ENCODE measurements at regions not wholly inside any gene's neighbourhood (a gene's known extent, or its start where the extent isn't known, plus 50 kb on each side); places are given as distances from the start of the nearest gene placed in this dataset.

- peaks cover 14% of the 10 kb centered on the region for H3K27me3 ChIP-seq (ENCODE audit: insufficient read depth, low read length)
- no peak overlapping the region for H3K27ac ChIP-seq (ENCODE audit: low read length)
Measured at GRCh38 chr9:99602854-99603253, 218.8 kb upstream of the NR4A3 start.

GRCh38 chr9:99605016-99605743, 216.5 kb upstream of the NR4A3 start:
- H3K4me1 ChIP-seq (ENCODE audit: insufficient read depth, low read length) = peaks cover 22% of the 10 kb centered on the region
- H3K27ac ChIP-seq (ENCODE audit: low read length) = no peak overlapping the region
- H3K27me3 ChIP-seq (ENCODE audit: insufficient read depth, low read length) = peaks cover 24% of the 10 kb centered on the region

More at GRCh38 chr9:99602854-99603253, 218.8 kb upstream of the NR4A3 start:
- H3K4me3 ChIP-seq (ENCODE audit: low read length) = no peak overlapping the region
- H3K4me1 ChIP-seq (ENCODE audit: insufficient read depth, low read length) = peaks cover 18% of the 10 kb centered on the region
- no peak overlapping the region for H3K9ac ChIP-seq (ENCODE audit: low read depth, low read length)
- H3K9me3 ChIP-seq (ENCODE audit: insufficient read depth, low read depth, low read length) = no peaks in the 10 kb centered on the region
- no peaks in the 10 kb centered on the region for H3K36me3 ChIP-seq (ENCODE audit: insufficient read depth, low read depth, low read length)

DNA sequence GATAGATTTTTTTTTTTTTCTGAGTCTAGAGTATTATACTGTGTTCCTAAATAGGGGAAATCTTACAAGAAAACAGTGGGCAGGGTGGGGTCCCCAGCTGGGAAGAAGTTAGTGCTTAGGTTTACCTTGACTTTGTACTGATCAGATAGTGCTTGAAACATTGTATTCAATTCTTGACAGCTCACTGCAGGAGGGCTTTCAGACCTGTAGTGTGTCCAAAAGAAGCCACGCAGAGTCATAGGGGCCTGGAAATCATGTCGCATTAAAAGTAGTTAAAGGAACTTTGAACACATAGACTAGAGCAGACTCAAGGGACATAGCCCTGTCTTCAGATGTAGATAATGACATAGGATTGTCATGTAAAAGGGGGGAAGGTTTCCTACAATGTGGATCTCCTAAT, 215.4 kb upstream of the NR4A3 start:
- H3K9me3 ChIP-seq (ENCODE audit: insufficient read depth, low read depth, low read length) = no peaks in the 10 kb centered on the region
- H3K36me3 ChIP-seq (ENCODE audit: insufficient read depth, low read depth, low read length) = no peaks in the 10 kb centered on the region
- no peak overlapping the region for H3K27ac ChIP-seq (ENCODE audit: low read length)
- peaks cover 22% of the 10 kb centered on the region for H3K4me1 ChIP-seq (ENCODE audit: insufficient read depth, low read length)
- H3K9ac ChIP-seq (ENCODE audit: low read depth, low read length) = no peak overlapping the region
- no peak overlapping the region for H3K4me3 ChIP-seq (ENCODE audit: low read length)
- peaks cover 24% of the 10 kb centered on the region for H3K27me3 ChIP-seq (ENCODE audit: insufficient read depth, low read length)

More at GRCh38 chr9:99605016-99605743, 216.5 kb upstream of the NR4A3 start:
- H3K4me3 ChIP-seq (ENCODE audit: low read length) = no peak overlapping the region
- no peaks in the 10 kb centered on the region for H3K9me3 ChIP-seq (ENCODE audit: insufficient read depth, low read depth, low read length)
- H3K36me3 ChIP-seq (ENCODE audit: insufficient read depth, low read depth, low read length) = no peaks in the 10 kb centered on the region
- no peak overlapping the region for H3K9ac ChIP-seq (ENCODE audit: low read depth, low read length)

- peaks cover 24% of the 10 kb centered on the region for H3K27me3 ChIP-seq (ENCODE audit: insufficient read depth, low read length)
- no peak overlapping the region for H3K27ac ChIP-seq (ENCODE audit: low read length)
- H3K36me3 ChIP-seq (ENCODE audit: insufficient read depth, low read depth, low read length) = no peaks in the 10 kb centered on the region
- no peak overlapping the region for H3K9ac ChIP-seq (ENCODE audit: low read depth, low read length)
- peaks cover 22% of the 10 kb centered on the region for H3K4me1 ChIP-seq (ENCODE audit: insufficient read depth, low read length)
- H3K4me3 ChIP-seq (ENCODE audit: low read length) = no peak overlapping the region
- H3K9me3 ChIP-seq (ENCODE audit: insufficient read depth, low read depth, low read length) = no peaks in the 10 kb centered on the region
Measured at GRCh38 chr9:99606957-99607356, 214.7 kb upstream of the NR4A3 start.

DNA sequence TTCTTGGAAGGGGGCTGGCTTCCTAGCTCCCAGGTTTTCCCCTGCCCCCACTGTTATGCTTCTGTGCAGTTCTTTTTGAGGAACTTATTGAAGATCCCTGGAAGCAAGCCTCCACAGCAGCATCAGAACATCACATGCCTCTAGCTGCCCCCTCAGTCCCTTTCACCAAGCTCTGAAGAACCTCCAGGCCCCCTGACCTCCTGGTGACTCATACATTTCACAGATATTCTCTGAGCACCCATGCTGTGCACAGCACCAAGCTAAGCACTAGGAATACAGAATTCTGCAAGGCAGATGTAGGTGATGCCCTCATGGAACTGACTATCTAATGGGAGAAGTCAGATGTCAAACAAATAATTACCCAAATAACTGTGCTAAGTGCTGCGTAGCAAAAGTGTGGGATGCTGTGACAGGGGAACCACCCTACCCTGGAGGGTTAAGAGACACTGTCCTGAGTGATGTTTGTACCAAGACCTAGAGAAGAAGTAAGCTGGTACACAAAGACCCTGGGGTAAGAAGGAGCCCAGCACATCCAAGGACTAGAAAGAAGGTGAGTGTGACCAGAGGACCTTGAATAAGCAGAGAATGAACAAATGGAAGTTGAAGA, 213.7 kb upstream of the NR4A3 start:
- Histone ChIP-seq H3K9ac (ENCODE audit: low read depth, low read length) (no peak overlapping the region), H3K27me3 (ENCODE audit: insufficient read depth, low read length) (peaks cover 24% of the 10 kb centered on the region), H3K9me3 (ENCODE audit: insufficient read depth, low read depth, low read length) (no peaks in the 10 kb centered on the region), H3K36me3 (ENCODE audit: insufficient read depth, low read depth, low read length) (no peaks in the 10 kb centered on the region), H3K4me1 (ENCODE audit: insufficient read depth, low read length) (peaks cover 22% of the 10 kb centered on the region), H3K27ac (ENCODE audit: low read length) (no peak overlapping the region), H3K4me3 (ENCODE audit: low read length) (no peak overlapping the region)

GRCh38 chr9:99614341-99614740, 207.3 kb upstream of the NR4A3 start:
- no peaks in the 10 kb centered on the region for H3K9me3 ChIP-seq (ENCODE audit: insufficient read depth, low read depth, low read length)

GRCh38 chr9:99621040-99621439, 200.6 kb upstream of the NR4A3 start:
- no peaks in the 10 kb centered on the region for H3K4me1 ChIP-seq (ENCODE audit: insufficient read depth, low read length)
- H3K27ac ChIP-seq (ENCODE audit: low read length) = no peak overlapping the region
- no peaks in the 10 kb centered on the region for H3K9me3 ChIP-seq (ENCODE audit: insufficient read depth, low read depth, low read length)
- H3K9ac ChIP-seq (ENCODE audit: low read depth, low read length) = no peak overlapping the region
- no peaks in the 10 kb centered on the region for H3K36me3 ChIP-seq (ENCODE audit: insufficient read depth, low read depth, low read length)
- no peaks in the 10 kb centered on the region for H3K27me3 ChIP-seq (ENCODE audit: insufficient read depth, low read length)
- H3K4me3 ChIP-seq (ENCODE audit: low read length) = no peak overlapping the region

More at GRCh38 chr9:99614341-99614740, 207.3 kb upstream of the NR4A3 start:
- Histone ChIP-seq H3K4me3 (ENCODE audit: low read length) (no peak overlapping the region), H3K27ac (ENCODE audit: low read length) (no peak overlapping the region), H3K36me3 (ENCODE audit: insufficient read depth, low read depth, low read length) (no peaks in the 10 kb centered on the region), H3K27me3 (ENCODE audit: insufficient read depth, low read length) (no peaks in the 10 kb centered on the region; the same call in 1 of the 2 replicates), H3K9ac (ENCODE audit: low read depth, low read length) (no peak overlapping the region), H3K4me1 (ENCODE audit: insufficient read depth, low read length) (no peaks in the 10 kb centered on the region)

- Histone ChIP-seq H3K9ac (ENCODE audit: low read depth, low read length) (no peak overlapping the region), H3K4me3 (ENCODE audit: low read length) (no peak overlapping the region), H3K9me3 (ENCODE audit: insufficient read depth, low read depth, low read length) (no peaks in the 10 kb centered on the region), H3K27me3 (ENCODE audit: insufficient read depth, low read length) (no peaks in the 10 kb centered on the region), H3K27ac (ENCODE audit: low read length) (no peak overlapping the region), H3K4me1 (ENCODE audit: insufficient read depth, low read length) (no peaks in the 10 kb centered on the region), H3K36me3 (ENCODE audit: insufficient read depth, low read depth, low read length) (no peaks in the 10 kb centered on the region)
Measured at GRCh38 chr9:99622679-99623078, 199.0 kb upstream of the NR4A3 start.

GRCh38 chr9:99623780-99624364, 197.8 kb upstream of the NR4A3 start:
- Histone ChIP-seq H3K4me3 (ENCODE audit: low read length) (no peak overlapping the region), H3K9me3 (ENCODE audit: insufficient read depth, low read depth, low read length) (no peaks in the 10 kb centered on the region), H3K9ac (ENCODE audit: low read depth, low read length) (no peak overlapping the region), H3K36me3 (ENCODE audit: insufficient read depth, low read depth, low read length) (no peaks in the 10 kb centered on the region), H3K4me1 (ENCODE audit: insufficient read depth, low read length) (no peaks in the 10 kb centered on the region), H3K27ac (ENCODE audit: low read length) (no peak overlapping the region), H3K27me3 (ENCODE audit: insufficient read depth, low read length) (no peaks in the 10 kb centered on the region)

GRCh38 chr9:99624499-99625233, 197.0 kb upstream of the NR4A3 start:
- Histone ChIP-seq H3K27ac (ENCODE audit: low read length) (no peak overlapping the region), H3K4me3 (ENCODE audit: low read length) (no peak overlapping the region), H3K9ac (ENCODE audit: low read depth, low read length) (no peak overlapping the region), H3K9me3 (ENCODE audit: insufficient read depth, low read depth, low read length) (no peaks in the 10 kb centered on the region), H3K27me3 (ENCODE audit: insufficient read depth, low read length) (no peaks in the 10 kb centered on the region), H3K36me3 (ENCODE audit: insufficient read depth, low read depth, low read length) (no peaks in the 10 kb centered on the region), H3K4me1 (ENCODE audit: insufficient read depth, low read length) (no peaks in the 10 kb centered on the region)

- Histone ChIP-seq H3K9ac (ENCODE audit: low read depth, low read length) (no peak overlapping the region), H3K4me3 (ENCODE audit: low read length) (no peak overlapping the region)
Measured at GRCh38 chr9:99626426-99626825, 195.3 kb upstream of the NR4A3 start.

More at GRCh38 chr9:99626426-99626825, 195.3 kb upstream of the NR4A3 start:
- Histone ChIP-seq H3K27ac (ENCODE audit: low read length) (no peak overlapping the region), H3K4me1 (ENCODE audit: insufficient read depth, low read length) (no peaks in the 10 kb centered on the region), H3K9me3 (ENCODE audit: insufficient read depth, low read depth, low read length) (no peaks in the 10 kb centered on the region), H3K36me3 (ENCODE audit: insufficient read depth, low read depth, low read length) (no peaks in the 10 kb centered on the region), H3K27me3 (ENCODE audit: insufficient read depth, low read length) (no peaks in the 10 kb centered on the region)

Measured in iPS-20b (cell line).